HG03565 (cell line): ENCODE measurements at regions not wholly inside any gene's neighbourhood (a gene's known extent, or its start where the extent isn't known, plus 50 kb on each side); places are given as distances from the start of the nearest gene placed in this dataset.

Experiments
- ATAC-seq: cut with Tn5 transposase; IDR thresholded peaks from one replicate; pipeline ENCODE4 v1.9.1; 2021; ENCODE audit warnings: mild to moderate bottlenecking, moderate library complexity; ENCODE audit not compliant: unreplicated experiment

- no peak for ATAC-seq
These were observed 90.0 kb downstream of the FGF18 start for GRCh38 chr5:171509467-171509866.

GRCh38 chr5:171512397-171512796, 93.0 kb downstream of the FGF18 start:
- no peak for ATAC-seq

GRCh38 chr5:171513591-171513990, 94.1 kb downstream of the FGF18 start:
- no peak for ATAC-seq

GRCh38 chr5:171518916-171519315, 99.5 kb downstream of the FGF18 start:
- ATAC-seq: no peak

GRCh38 chr5:171520300-171521174, 101.1 kb downstream of the FGF18 start:
- no peak for ATAC-seq

DNA sequence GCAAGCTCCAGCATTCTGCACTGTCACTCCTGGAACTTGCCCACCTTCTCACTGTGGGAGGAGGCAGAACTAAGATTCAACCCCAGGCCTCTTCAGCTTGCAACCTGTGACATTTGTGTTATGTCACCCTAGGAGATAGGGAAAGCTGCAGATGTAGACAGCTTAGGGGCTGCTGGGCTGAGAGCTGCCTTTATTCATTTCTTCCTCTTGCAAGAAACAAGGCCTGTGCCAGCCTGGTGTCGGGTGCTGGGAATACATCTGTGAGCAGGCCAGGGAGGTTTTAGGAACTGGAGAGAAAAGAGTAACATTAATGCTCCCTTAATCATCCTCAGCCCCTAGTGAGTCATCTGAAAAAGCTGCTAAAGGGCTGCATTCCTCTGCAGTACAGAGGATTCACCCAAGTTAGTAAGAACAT, 101.8 kb downstream of the FGF18 start:
- ATAC-seq: no peak

- no peak for ATAC-seq
These were observed 102.2 kb downstream of the FGF18 start for GRCh38 chr5:171521679-171522078.

GRCh38 chr5:171523781-171524180, 104.3 kb downstream of the FGF18 start:
- ATAC-seq: no peak

DNA sequence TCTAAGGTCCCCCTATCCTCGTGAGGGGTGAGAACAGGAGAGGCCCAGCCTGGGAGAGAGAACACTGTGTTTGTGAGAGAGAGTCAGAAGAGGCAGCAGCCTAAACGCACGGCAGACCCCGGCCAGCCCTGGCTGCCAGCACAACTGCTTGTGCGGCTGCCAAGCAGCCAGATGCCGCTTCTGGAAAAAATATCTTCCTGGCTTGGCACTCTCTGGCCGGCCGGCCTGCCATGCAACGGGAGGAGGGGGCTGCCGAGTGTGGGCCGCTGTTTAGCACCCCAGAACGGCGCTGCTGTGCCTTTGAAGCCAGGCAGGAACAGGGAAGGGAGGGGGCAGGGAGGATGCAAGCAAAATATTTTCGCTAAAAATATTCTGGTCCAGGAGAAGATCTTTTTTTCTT, 105.0 kb downstream of the FGF18 start:
- ATAC-seq: no peak

DNA sequence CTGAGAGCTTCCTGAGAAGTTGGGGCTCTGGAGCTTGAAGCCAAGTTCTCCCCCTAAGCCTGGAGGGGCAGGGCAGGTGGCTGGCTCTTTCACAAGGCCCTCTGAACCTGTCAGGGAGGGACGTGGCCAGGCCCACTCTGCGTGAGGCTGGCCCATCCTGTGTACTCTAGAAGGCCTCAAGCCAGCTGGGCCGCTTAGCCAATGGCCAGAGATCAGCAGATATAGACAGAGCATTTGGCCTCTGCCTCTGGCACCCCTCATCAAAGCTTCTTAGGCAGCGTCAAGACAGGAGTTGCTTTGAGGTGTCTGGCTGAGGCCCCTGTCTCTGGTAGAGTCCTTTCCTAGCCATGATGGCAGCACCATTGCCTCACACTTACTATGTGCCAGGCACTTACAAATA, 105.6 kb downstream of the FGF18 start:
- ATAC-seq: no peak

DNA sequence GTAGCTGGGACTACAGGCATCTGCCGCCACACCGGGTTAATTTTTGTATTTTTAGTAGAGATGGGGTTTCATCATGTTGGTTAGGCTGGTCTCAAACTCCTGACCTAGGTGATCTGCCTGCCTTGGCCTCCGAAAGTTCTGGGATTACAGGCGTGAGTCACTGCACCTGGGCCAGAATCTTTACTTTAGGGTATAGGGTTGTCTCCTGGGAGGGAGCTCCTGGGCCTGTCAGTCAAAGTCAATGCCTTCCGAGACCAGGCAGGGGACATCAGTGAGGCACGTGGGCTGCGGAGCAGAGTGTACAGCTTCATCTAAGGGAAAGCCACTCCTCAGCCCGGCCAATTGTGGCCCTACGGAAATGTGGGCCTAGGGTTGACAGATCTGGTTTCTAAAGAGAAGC, 108.6 kb downstream of the FGF18 start:
- no peak for ATAC-seq

- ATAC-seq: no peak
These were observed 109.6 kb downstream of the FGF18 start for GRCh38 chr5:171528865-171529614.

DNA sequence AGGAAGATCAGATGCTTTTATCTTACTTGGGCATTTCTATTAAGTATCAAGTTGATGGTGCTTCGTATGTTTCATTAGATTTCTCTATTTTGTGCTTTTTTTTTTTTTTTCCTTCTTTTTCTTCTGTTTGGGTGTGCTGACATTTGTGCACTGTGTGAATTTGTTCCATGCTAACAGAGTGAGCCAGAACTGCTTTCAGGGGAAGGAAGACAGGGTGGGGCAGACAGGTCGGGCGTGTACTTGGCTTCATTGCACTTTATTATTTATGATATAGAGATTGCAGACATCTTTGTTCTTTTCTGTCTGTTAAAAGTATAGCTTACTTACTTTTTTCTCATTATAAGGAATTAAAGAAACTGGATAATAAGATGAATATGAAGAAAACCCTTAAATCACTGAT, 112.2 kb downstream of the FGF18 start:
- ATAC-seq: no peak

DNA sequence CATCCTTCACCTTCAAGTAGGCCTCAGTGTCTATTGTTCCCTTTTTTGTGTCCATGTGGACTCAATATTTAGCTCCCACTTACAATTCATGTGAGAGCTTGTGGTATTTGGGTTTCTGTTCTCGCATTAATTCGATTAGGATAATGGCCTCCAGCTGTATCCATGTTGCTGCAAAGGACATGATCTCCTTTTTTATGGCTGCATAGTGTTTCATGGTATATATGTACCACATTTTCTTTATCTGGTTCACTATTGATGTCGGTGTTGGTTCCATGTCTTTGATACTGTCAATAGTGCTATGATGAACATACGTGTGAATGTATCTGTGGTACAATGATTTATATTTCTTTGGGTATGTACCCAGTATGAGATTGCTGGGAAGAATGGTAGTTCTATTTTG, 113.7 kb downstream of the FGF18 start:
- ATAC-seq: no peak

DNA sequence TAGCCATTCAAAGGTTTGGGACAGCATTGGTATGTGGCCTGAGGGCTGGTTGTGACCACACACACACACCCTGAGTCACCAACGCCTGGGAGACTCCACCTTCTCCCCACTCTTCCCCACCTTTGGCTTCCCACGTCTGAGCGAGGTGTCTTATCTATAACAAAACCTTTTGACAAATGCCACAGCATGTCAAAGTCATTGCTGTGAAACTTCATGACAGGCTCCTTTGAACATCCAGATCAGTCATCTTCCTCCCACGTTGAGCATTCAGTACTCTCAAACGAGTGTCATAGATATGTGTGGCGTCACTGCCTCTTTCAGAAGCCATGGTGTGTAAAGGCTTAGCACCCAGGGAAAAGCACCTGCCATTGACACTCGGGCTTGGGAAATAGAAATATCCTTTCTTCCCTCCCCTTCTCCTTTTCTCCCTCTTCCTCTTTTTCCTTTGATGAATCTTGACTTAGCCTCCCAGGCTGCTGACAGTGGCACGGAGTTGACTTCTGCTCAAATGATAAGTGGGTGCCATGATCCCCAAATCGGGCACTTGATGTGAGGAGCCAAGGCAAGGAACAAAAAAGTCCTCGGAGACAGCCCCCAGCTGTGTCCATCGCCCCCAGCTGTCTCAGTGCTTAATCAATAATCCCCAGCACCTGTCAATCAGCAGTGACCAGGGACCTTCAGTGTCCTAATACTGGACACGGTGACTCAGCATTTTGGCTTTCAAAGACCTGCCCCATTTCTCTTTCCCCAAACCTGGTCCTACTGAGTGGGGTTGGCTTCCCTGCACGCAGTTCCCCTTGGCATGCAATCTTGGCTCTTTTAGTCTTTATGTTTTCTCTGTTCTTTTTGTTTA, 114.8 kb downstream of the FGF18 start:
- no peak for ATAC-seq

DNA sequence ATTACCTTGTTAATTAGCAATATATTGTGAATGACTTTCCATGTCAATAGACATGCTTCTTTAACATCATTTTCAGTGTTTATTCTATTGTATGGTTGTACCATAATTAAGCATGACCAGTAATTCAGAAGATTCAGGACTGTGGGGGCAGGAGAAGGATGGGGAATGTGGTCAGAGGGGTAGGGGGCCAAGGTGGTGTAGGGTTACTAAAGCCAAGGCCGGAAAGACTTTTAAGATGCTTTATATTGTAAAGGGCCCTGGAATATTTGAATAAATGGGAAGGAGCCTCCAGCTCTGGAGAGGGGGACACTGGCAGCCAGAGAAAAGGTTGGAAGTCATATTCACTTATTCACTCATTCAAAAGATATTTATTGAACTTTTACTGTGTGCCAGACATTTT, 115.7 kb downstream of the FGF18 start:
- no peak for ATAC-seq

DNA sequence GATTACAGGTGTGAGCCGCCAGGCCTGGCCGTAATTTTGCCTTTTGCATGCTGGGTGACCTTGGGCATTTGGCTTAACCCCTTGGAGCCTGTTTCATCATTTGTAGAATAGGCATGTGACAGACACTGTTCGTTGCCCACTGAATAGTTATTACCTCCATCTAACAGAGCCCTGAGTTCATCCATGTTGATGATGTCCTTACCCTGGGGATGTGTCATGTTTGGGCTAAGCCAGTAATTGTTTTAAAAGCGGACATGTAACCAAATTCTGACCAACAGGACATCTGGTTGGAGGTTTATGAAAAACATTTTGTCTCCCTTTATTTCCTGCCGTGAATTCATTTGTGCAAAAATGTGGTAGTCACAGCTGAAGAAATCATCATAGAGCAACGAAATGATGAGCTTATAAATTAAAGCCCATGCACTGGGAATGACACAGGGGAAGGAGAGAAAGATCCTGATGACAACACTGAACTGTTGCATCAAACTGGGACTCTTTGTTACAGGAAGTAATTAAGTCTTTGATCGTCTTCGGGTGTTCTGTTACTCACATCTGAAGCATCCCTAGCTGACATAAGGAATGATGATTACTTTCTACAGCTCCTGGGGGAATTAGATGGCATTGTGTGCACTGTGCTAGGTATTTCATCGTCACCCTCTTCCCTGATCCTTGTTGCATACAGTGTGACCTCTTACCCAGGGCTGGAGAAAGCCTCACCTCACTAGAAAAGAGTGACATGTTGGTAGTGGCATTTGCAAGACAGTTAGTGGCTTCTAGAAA, 117.8 kb downstream of the FGF18 start:
- no peak for ATAC-seq

DNA sequence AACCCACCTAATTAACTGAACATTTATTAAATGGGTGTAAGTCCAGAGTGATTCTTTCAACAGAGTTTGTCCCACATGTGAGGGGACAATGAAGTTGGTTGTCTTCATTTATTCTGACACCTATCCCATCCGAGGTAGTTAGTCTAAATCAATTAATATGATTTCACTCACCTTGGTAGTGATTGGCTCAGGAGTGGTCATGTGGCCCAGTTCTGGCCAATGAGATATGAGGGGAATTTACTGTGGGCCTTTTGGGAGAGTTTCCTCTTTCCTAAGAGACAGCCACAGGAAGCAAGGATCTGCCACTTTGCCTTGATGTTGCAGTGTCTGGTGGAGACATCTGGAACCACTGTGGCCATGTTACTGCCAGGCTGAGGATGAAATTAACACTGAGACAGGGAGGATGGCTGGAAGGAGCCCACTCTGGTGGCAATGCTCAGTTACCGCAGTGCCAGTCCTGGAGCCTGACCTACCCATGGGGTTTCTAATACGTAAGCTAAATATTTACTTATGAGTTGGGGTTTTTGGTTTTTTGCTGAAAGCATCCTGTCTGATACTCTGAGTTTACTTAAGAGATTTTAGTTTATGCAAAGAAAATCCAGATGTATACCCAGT, 118.6 kb downstream of the FGF18 start:
- no peak for ATAC-seq

GRCh38 chr5:171538681-171539080, 119.2 kb downstream of the FGF18 start:
- no peak for ATAC-seq

GRCh38 chr5:171540865-171541264, 121.4 kb downstream of the FGF18 start:
- no peak for ATAC-seq
